Fibroblast of lung (primary cell): ENCODE measurements at regions not wholly inside any gene's neighbourhood (a gene's known extent, or its start where the extent isn't known, plus 50 kb on each side); places are given as distances from the start of the nearest gene placed in this dataset.

Experiments used
- DNase-seq, 2 donors: peaks; one replicate each; pipeline versions ENCODE4 v3.0.0 to v3.0.0-alpha.2; 2010; ENCODE audit warnings: low read depth in 2 of 2
- H2AFZ ChIP-seq: 2 replicates; pipeline ENCODE4 v1.5.1; 2012; ENCODE audit warnings: low read length, control low read depth, inconsistent platforms
- H3K27ac ChIP-seq: 2 replicates; pipeline ENCODE4 v1.5.1; 2011; ENCODE audit warnings: low read length, control low read depth; ENCODE audit not compliant: insufficient read depth
- H3K27me3 ChIP-seq: 2 replicates; pipeline ENCODE4 v1.5.1; 2011; ENCODE audit warnings: mild to moderate bottlenecking, low read length; ENCODE audit not compliant: control insufficient read depth, insufficient read depth
- H3K36me3 ChIP-seq: 2 replicates; pipeline ENCODE4 v1.5.1; 2011; ENCODE audit warnings: low read length; ENCODE audit not compliant: control insufficient read depth, insufficient read depth
- H3K4me1 ChIP-seq: 2 replicates; pipeline ENCODE4 v1.5.1; 2011; ENCODE audit warnings: low read length; ENCODE audit not compliant: control insufficient read depth, insufficient read depth; ENCODE audit errors: extremely low read depth
- H3K4me2 ChIP-seq: 2 replicates; pipeline ENCODE4 v1.5.1; 2011; ENCODE audit warnings: low read length, control low read depth; ENCODE audit not compliant: insufficient read depth; ENCODE audit errors: extremely low read depth
- H3K4me3 ChIP-seq, 4 experiments: fragments of 200-600 bp in 1 of 4; sonication (generic) in 1 of 4; replicated peaks in 1 of 4; 2 replicates each; pipeline ENCODE4 v1.5.1; 2011 to 2016; ENCODE audit warnings: low read length in 4 of 4, low read depth in 3 of 4, mild to moderate bottlenecking in 3 of 4, control low read depth in 2 of 4, inconsistent platforms in 1 of 4, mixed read lengths in 1 of 4; ENCODE audit not compliant: insufficient read depth in 1 of 4; ENCODE audit errors: control extremely low read depth in 1 of 4
- H3K79me2 ChIP-seq: 2 replicates; pipeline ENCODE4 v1.5.1; 2012; ENCODE audit warnings: mild to moderate bottlenecking, low read length, inconsistent platforms; ENCODE audit not compliant: control insufficient read depth, insufficient read depth
- H3K9ac ChIP-seq: 2 replicates; pipeline ENCODE4 v1.5.1; 2011; ENCODE audit warnings: mild to moderate bottlenecking, low read length, control low read depth; ENCODE audit not compliant: insufficient read depth
- H3K9me3 ChIP-seq: 2 replicates; pipeline ENCODE4 v1.5.1; 2012; ENCODE audit warnings: low read depth, low read length; ENCODE audit not compliant: control insufficient read depth, insufficient read depth
- H4K20me1 ChIP-seq: 2 replicates; pipeline ENCODE4 v1.5.1; 2011; ENCODE audit warnings: low read length; ENCODE audit not compliant: control insufficient read depth, insufficient read depth; ENCODE audit errors: extremely low read depth
- EZH2 ChIP-seq: IDR thresholded peaks from 2 replicates; pipeline ENCODE4 v1.5.1; 2012; ENCODE audit warnings: low read length, control low read depth, mild to moderate bottlenecking; ENCODE audit errors: missing control alignments
- TF ChIP-seq, protein P1 (sequence below), 2 donors: IDR thresholded peaks in 1 of 2; conservative IDR thresholded peaks in 1 of 2; 1 replicate in 1 of 2; 2 replicates in 1 of 2; pipeline ENCODE4 v1.5.1; 2011 to 2012; ENCODE audit warnings: low read length in 2 of 2, control low read depth in 1 of 2, inconsistent platforms in 1 of 2, low read depth in 1 of 2, mild to moderate bottlenecking in 1 of 2

- TF ChIP-seq EZH2 = no peak
- TF ChIP-seq, protein P1, sequence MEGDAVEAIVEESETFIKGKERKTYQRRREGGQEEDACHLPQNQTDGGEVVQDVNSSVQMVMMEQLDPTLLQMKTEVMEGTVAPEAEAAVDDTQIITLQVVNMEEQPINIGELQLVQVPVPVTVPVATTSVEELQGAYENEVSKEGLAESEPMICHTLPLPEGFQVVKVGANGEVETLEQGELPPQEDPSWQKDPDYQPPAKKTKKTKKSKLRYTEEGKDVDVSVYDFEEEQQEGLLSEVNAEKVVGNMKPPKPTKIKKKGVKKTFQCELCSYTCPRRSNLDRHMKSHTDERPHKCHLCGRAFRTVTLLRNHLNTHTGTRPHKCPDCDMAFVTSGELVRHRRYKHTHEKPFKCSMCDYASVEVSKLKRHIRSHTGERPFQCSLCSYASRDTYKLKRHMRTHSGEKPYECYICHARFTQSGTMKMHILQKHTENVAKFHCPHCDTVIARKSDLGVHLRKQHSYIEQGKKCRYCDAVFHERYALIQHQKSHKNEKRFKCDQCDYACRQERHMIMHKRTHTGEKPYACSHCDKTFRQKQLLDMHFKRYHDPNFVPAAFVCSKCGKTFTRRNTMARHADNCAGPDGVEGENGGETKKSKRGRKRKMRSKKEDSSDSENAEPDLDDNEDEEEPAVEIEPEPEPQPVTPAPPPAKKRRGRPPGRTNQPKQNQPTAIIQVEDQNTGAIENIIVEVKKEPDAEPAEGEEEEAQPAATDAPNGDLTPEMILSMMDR (conservative IDR thresholded peaks at IDR 0.05 in 1 of 2, IDR thresholded peaks at IDR 0.05 in 1 of 2; ENCODE audit: low read depth in 1 of 2, low read length in 2 of 2) = peak in 1 of 2 donors; percentile 21
- no peaks in the 10 kb centered on the region for H3K4me1 ChIP-seq
Measured at GRCh38 chr2:144162652-144163051, 357.3 kb downstream of the ZEB2 start.

GRCh38 chr2:144161061-144161460, 358.9 kb downstream of the ZEB2 start:
- Histone ChIP-seq H3K27me3 (no peaks in the 10 kb centered on the region), H3K36me3 (no peaks in the 10 kb centered on the region), H3K79me2 (no peaks in the 10 kb centered on the region), H3K9me3 (no peaks in the 10 kb centered on the region), H3K27ac (no peak overlapping the region), H3K9ac (no peak overlapping the region), H3K4me1 (no peaks in the 10 kb centered on the region), H4K20me1 (no peaks in the 10 kb centered on the region), H2AFZ (no peak overlapping the region), H3K4me3 (no peak overlapping the region), H3K4me2 (no peak overlapping the region)
- DNase-seq = no peak
- TF ChIP-seq, protein P1 (conservative IDR thresholded peaks at IDR 0.05 in 1 of 2, IDR thresholded peaks at IDR 0.05 in 1 of 2; ENCODE audit: low read depth in 1 of 2, low read length in 2 of 2) = no peak
- TF ChIP-seq EZH2 = no peak

More at GRCh38 chr2:144162652-144163051, 357.3 kb downstream of the ZEB2 start:
- Histone ChIP-seq H3K27ac (no peak overlapping the region), H2AFZ (no peak overlapping the region), H3K36me3 (no peaks in the 10 kb centered on the region), H3K79me2 (no peaks in the 10 kb centered on the region), H3K9me3 (no peaks in the 10 kb centered on the region), H3K4me2 (no peak overlapping the region), H3K4me3 (no peak overlapping the region), H4K20me1 (no peaks in the 10 kb centered on the region), H3K9ac (no peak overlapping the region), H3K27me3 (no peaks in the 10 kb centered on the region)
- DNase-seq = no peak

GRCh38 chr2:144159240-144159639, 360.7 kb downstream of the ZEB2 start:
- no peak for DNase-seq
- H3K27me3 ChIP-seq = no peaks in the 10 kb centered on the region
- no peaks in the 10 kb centered on the region for H3K9me3 ChIP-seq
- no peaks in the 10 kb centered on the region for H3K36me3 ChIP-seq
- H3K9ac ChIP-seq = no peak overlapping the region
- no peak overlapping the region for H3K4me2 ChIP-seq
- no peak overlapping the region for H3K4me3 ChIP-seq
- TF ChIP-seq, protein P1 (conservative IDR thresholded peaks at IDR 0.05 in 1 of 2, IDR thresholded peaks at IDR 0.05 in 1 of 2; ENCODE audit: low read depth in 1 of 2, low read length in 2 of 2) = no peak
- no peak for TF ChIP-seq EZH2
- H3K27ac ChIP-seq = no peak overlapping the region
- H3K4me1 ChIP-seq = no peaks in the 10 kb centered on the region
- H3K79me2 ChIP-seq = no peaks in the 10 kb centered on the region
- no peak overlapping the region for H2AFZ ChIP-seq
- H4K20me1 ChIP-seq = no peaks in the 10 kb centered on the region
